H9 (cell line): ENCODE measurements at regions not wholly inside any gene's neighbourhood (a gene's known extent, or its start where the extent isn't known, plus 50 kb on each side); places are given as distances from the start of the nearest gene placed in this dataset.
"Not testable (repeated sequence)": the region's sequence is repeated elsewhere in the genome, so short reads cannot be mapped to it uniquely, and the experiment has no call there.

Experiments used
- DNase-seq: peaks from one replicate; pipeline ENCODE4 v3.0.0-alpha.2; 2017
- H2AFZ ChIP-seq: one replicate; pipeline ENCODE4 v1.6.1; 2013; ENCODE audit warnings: mild to moderate bottlenecking, low read length, control low read depth, moderate library complexity
- H2AK5ac ChIP-seq: 2 replicates; pipeline ENCODE4 v1.6.1; 2013; ENCODE audit warnings: low read length, control low read depth, mixed read lengths; ENCODE audit not compliant: insufficient read length
- H2BK120ac ChIP-seq: one replicate; pipeline ENCODE4 v1.6.1; 2013; ENCODE audit warnings: low read depth, mild to moderate bottlenecking, low read length, control low read depth, inconsistent platforms; ENCODE audit not compliant: poor library complexity, severe bottlenecking
- H2BK12ac ChIP-seq: 2 replicates; pipeline ENCODE4 v1.6.1; 2013; ENCODE audit warnings: low read length, control low read depth, mixed read lengths, low read depth; ENCODE audit not compliant: insufficient read length
- H2BK15ac ChIP-seq: 2 replicates; pipeline ENCODE4 v1.6.1; 2013; ENCODE audit warnings: low read depth, low read length, control low read depth
- H2BK20ac ChIP-seq: one replicate; pipeline ENCODE4 v1.6.1; 2013; ENCODE audit warnings: low read depth, mild to moderate bottlenecking, low read length, control low read depth, inconsistent platforms; ENCODE audit not compliant: poor library complexity, severe bottlenecking
- H2BK5ac ChIP-seq: 2 replicates; pipeline ENCODE4 v1.6.1; 2013; ENCODE audit warnings: low read length, control low read depth, mixed read lengths; ENCODE audit not compliant: insufficient read length
- H3K14ac ChIP-seq: 2 replicates; pipeline ENCODE4 v1.6.1; 2013; ENCODE audit warnings: low read length, control low read depth; ENCODE audit not compliant: insufficient read depth
- H3K18ac ChIP-seq: 2 replicates; pipeline ENCODE4 v1.6.1; 2013; ENCODE audit warnings: low read depth, mild to moderate bottlenecking, mixed read lengths, low read length, control low read depth; ENCODE audit not compliant: insufficient read length
- H3K23ac ChIP-seq: 2 replicates; pipeline ENCODE4 v1.6.1; 2013; ENCODE audit warnings: low read length, control low read depth, mixed read lengths, low read depth; ENCODE audit not compliant: insufficient read length
- H3K23me2 ChIP-seq: 2 replicates; pipeline ENCODE4 v1.6.1; 2013; ENCODE audit warnings: low read depth, mild to moderate bottlenecking, mixed read lengths, low read length, control low read depth; ENCODE audit not compliant: insufficient read length, poor library complexity, severe bottlenecking
- H3K27ac ChIP-seq: 2 replicates; pipeline ENCODE4 v1.5.1; 2013; ENCODE audit warnings: low read length, control low read depth, mixed read lengths, low read depth; ENCODE audit not compliant: insufficient read length
- H3K27me3 ChIP-seq: 2 replicates; pipeline ENCODE4 v1.6.1; 2013; ENCODE audit warnings: low read length, control low read depth, inconsistent platforms; ENCODE audit not compliant: insufficient read depth
- H3K4ac ChIP-seq: 2 replicates; pipeline ENCODE4 v1.6.1; 2013; ENCODE audit warnings: low read depth, mild to moderate bottlenecking, control low read depth, inconsistent platforms, low read length, moderate library complexity
- H3K4me1 ChIP-seq: 2 replicates; pipeline ENCODE4 v1.6.1; 2013; ENCODE audit warnings: low read length, control low read depth, inconsistent platforms; ENCODE audit not compliant: insufficient read depth
- H3K4me2 ChIP-seq: 2 replicates; pipeline ENCODE4 v1.6.1; 2013; ENCODE audit warnings: low read length, control low read depth, mixed read lengths; ENCODE audit not compliant: insufficient read length, insufficient read depth
- H3K56ac ChIP-seq: 2 replicates; pipeline ENCODE4 v1.6.1; 2013; ENCODE audit warnings: low read depth, mild to moderate bottlenecking, mixed read lengths, low read length, control low read depth; ENCODE audit not compliant: insufficient read length
- H3K79me1 ChIP-seq: 2 replicates; pipeline ENCODE4 v1.6.1; 2013; ENCODE audit warnings: low read depth, mild to moderate bottlenecking, moderate library complexity, low read length, control low read depth, inconsistent platforms; ENCODE audit not compliant: insufficient read depth, poor library complexity, severe bottlenecking
- H3K79me2 ChIP-seq: 2 replicates; pipeline ENCODE4 v1.6.1; 2013; ENCODE audit warnings: low read length, control low read depth, inconsistent platforms; ENCODE audit not compliant: insufficient read depth
- H3K9ac ChIP-seq: 2 replicates; pipeline ENCODE4 v1.6.1; 2013; ENCODE audit warnings: low read length, control low read depth, mixed read lengths; ENCODE audit not compliant: insufficient read length; ENCODE audit errors: extremely low read depth
- H3K9me3 ChIP-seq: one replicate; pipeline ENCODE4 v1.6.1; 2013; ENCODE audit warnings: low read depth, low read length, inconsistent platforms; ENCODE audit not compliant: control insufficient read depth
- H3T11ph ChIP-seq: one replicate; pipeline ENCODE4 v1.6.1; 2013; ENCODE audit warnings: mild to moderate bottlenecking, low read length, control low read depth, inconsistent platforms
- H4K20me1 ChIP-seq: one replicate; pipeline ENCODE4 v1.6.1; 2013; ENCODE audit not compliant: control insufficient read depth, insufficient read length, insufficient read depth
- H4K5ac ChIP-seq: 2 replicates; pipeline ENCODE4 v1.6.1; 2013; ENCODE audit warnings: low read depth, mild to moderate bottlenecking, mixed read lengths, low read length, control low read depth; ENCODE audit not compliant: insufficient read length
- H4K8ac ChIP-seq: replicated peaks from 2 replicates; pipeline ENCODE4 v1.6.1; 2013; ENCODE audit warnings: low read length, control low read depth, mixed read lengths, low read depth; ENCODE audit not compliant: insufficient read length
- H4K91ac ChIP-seq: 2 replicates; pipeline ENCODE4 v1.6.1; 2013; ENCODE audit warnings: low read depth, mild to moderate bottlenecking, moderate library complexity, mixed read lengths, low read length, control low read depth; ENCODE audit not compliant: insufficient read length
- H3K27ac Mint-ChIP-seq, 3 experiments: 2 replicates in 2 of 3; 3 replicates in 1 of 3; pipeline ENCODE4 v1.8.0; 2020 to 2021; ENCODE audit warnings: mixed read lengths in 3 of 3, mild to moderate bottlenecking in 1 of 3, moderate library complexity in 1 of 3
- H3K27me3 Mint-ChIP-seq: 2 replicates; pipeline ENCODE4 v1.8.0; 2021; ENCODE audit warnings: low read depth, mild to moderate bottlenecking, moderate library complexity, mixed read lengths
- H3K36me3 Mint-ChIP-seq, 3 experiments: 2 replicates in 2 of 3; 3 replicates in 1 of 3; pipeline ENCODE4 v1.8.0; 2020 to 2021; ENCODE audit warnings: low read depth in 3 of 3, mixed read lengths in 3 of 3; ENCODE audit not compliant: insufficient read depth in 1 of 3
- H3K4me1 Mint-ChIP-seq, 2 experiments: 2 replicates each; pipeline ENCODE4 v1.8.0; 2020; ENCODE audit warnings: mixed read lengths in 2 of 2
- H3K4me3 Mint-ChIP-seq, 2 experiments: 2 replicates in 1 of 2; 3 replicates in 1 of 2; pipeline ENCODE4 v1.8.0; 2020 to 2021; ENCODE audit warnings: mild to moderate bottlenecking in 2 of 2, mixed read lengths in 2 of 2, moderate library complexity in 1 of 2
- H3K9me3 Mint-ChIP-seq, 2 experiments: 2 replicates in 1 of 2; 3 replicates in 1 of 2; pipeline ENCODE4 v1.8.0; 2020; ENCODE audit warnings: mild to moderate bottlenecking in 2 of 2, mixed read lengths in 2 of 2, moderate library complexity in 1 of 2
- WGBS: extraction: QIAGEN DNeasy Blood & Tissue Kit; methylation state at CpG from one replicate; pipeline ENCODE4 v1.1.7; 2013; ENCODE audit warnings: missing lambda C conversion rate, low lambda C conversion rate, mixed read lengths; ENCODE audit not compliant: insufficient read length; ENCODE audit errors: extremely low coverage; 5-methylcytosine and 5-hydroxymethylcytosine counted together
- TF ChIP-seq, protein P1 (sequence below): fragments of 200-600 bp; sonication (generic); conservative IDR thresholded peaks from 3 replicates; pipeline ENCODE4 v1.8.0; 2021; ENCODE audit warnings: antibody characterized with exemption, mild to moderate bottlenecking

DNA sequence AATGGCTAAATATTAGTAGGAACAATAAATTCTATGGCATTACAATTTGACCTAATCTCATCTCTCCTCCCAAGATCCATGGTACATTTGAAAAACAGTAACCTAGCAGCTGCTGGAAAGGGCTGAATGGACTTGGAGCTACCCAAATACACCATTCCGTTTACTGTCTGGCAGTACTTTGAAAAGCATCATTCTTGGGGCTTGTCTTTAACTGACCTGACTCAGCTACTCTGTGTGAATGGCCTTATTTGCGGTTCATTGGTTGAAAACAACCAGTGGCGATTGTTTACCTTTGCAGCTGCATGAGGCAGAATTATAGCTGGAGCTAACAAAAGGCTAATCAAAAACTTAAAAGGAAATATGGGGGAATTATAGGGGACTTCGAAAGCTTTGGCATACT is 311.2 kb upstream of the MCTP2 start:
- Histone ChIP-seq H3K23me2 (no peaks in the 10 kb centered on the region), H3K27me3 (no peaks in the 10 kb centered on the region), H2BK15ac (no peak overlapping the region), H3K4me2 (no peak overlapping the region), H3K4me1 (peaks cover 2% of the 10 kb centered on the region; the same call in 1 of the 2 replicates), H4K8ac (no peak overlapping the region), H2BK12ac (no peak overlapping the region), H3K14ac (no peak overlapping the region), H2BK5ac (no peak overlapping the region), H3K9ac (no peak overlapping the region), H3K27ac (no peak overlapping the region), H2BK20ac (no peak overlapping the region), H3K56ac (no peak overlapping the region), H3T11ph (no peak overlapping the region), H2AK5ac (no peak overlapping the region), H4K5ac (no peak overlapping the region), H4K20me1 (no peaks in the 10 kb centered on the region), H3K18ac (no peak overlapping the region), H3K79me2 (no peaks in the 10 kb centered on the region), H3K4ac (no peak overlapping the region), H2BK120ac (no peak overlapping the region), H2AFZ (no peak overlapping the region), H3K9me3 (no peaks in the 10 kb centered on the region), H3K79me1 (no peaks in the 10 kb centered on the region), H4K91ac (no peak overlapping the region), H3K23ac (no peak overlapping the region)
- peaks cover 0 to 3% (median 0%) of the 10 kb centered on the region in 3 experiments; a peak in 1 of 7 replicates for H3K36me3 Mint-ChIP-seq
- H3K9me3 Mint-ChIP-seq: peaks cover 0 to 5% of the 10 kb centered on the region in 2 experiments; a peak in 2 of 5 replicates
- no peak overlapping the region for H3K27ac Mint-ChIP-seq
- no peaks in the 10 kb centered on the region for H3K27me3 Mint-ChIP-seq
- no CpG with 5 or more reads among the region's 4 CpGs for WGBS
- no peak overlapping the region for H3K4me3 Mint-ChIP-seq
- DNase-seq: no peak
- H3K4me1 Mint-ChIP-seq: peaks cover 30 to 33% of the 10 kb centered on the region in 2 experiments
- TF ChIP-seq, protein P1, sequence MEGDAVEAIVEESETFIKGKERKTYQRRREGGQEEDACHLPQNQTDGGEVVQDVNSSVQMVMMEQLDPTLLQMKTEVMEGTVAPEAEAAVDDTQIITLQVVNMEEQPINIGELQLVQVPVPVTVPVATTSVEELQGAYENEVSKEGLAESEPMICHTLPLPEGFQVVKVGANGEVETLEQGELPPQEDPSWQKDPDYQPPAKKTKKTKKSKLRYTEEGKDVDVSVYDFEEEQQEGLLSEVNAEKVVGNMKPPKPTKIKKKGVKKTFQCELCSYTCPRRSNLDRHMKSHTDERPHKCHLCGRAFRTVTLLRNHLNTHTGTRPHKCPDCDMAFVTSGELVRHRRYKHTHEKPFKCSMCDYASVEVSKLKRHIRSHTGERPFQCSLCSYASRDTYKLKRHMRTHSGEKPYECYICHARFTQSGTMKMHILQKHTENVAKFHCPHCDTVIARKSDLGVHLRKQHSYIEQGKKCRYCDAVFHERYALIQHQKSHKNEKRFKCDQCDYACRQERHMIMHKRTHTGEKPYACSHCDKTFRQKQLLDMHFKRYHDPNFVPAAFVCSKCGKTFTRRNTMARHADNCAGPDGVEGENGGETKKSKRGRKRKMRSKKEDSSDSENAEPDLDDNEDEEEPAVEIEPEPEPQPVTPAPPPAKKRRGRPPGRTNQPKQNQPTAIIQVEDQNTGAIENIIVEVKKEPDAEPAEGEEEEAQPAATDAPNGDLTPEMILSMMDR: no peak

- not testable (repeated sequence) for H4K91ac ChIP-seq, H2AFZ ChIP-seq, H4K8ac ChIP-seq, H3K9me3 Mint-ChIP-seq, H2BK5ac ChIP-seq, H3K23ac ChIP-seq, H3K9me3 ChIP-seq, H3K4me1 ChIP-seq, H2BK20ac ChIP-seq, H3K14ac ChIP-seq, H3K36me3 Mint-ChIP-seq, H3K56ac ChIP-seq, H3K4me2 ChIP-seq, H2AK5ac ChIP-seq, H3K79me1 ChIP-seq, H3K79me2 ChIP-seq, H3K4ac ChIP-seq, H3K23me2 ChIP-seq, H4K5ac ChIP-seq, H3K27me3 ChIP-seq, H3K27me3 Mint-ChIP-seq, H3K18ac ChIP-seq, H2BK15ac ChIP-seq, DNase-seq, H4K20me1 ChIP-seq, H3K27ac ChIP-seq, H3K9ac ChIP-seq, H3K4me3 Mint-ChIP-seq, H2BK12ac ChIP-seq, H3T11ph ChIP-seq, H2BK120ac ChIP-seq
- peak overlapping the region in 2 of 3 experiments; percentile 38 to 78; a peak in 3 of 7 replicates for H3K27ac Mint-ChIP-seq
- peaks cover 28 to 31% of the 10 kb centered on the region in 2 experiments for H3K4me1 Mint-ChIP-seq
- WGBS: no CpG with 5 or more reads among the region's 2 CpGs
Observed at GRCh38 chr15:93918801-93919200, 312.6 kb upstream of the MCTP2 start.
